Neural cell (in vitro differentiated cells): ENCODE measurements at regions not wholly inside any gene's neighbourhood (a gene's known extent, or its start where the extent isn't known, plus 50 kb on each side); places are given as distances from the start of the nearest gene placed in this dataset.

ENCODE experiments used
- CTCF ChIP-seq: fragments of 450-650 bp; IDR thresholded peaks from 2 replicates; pipeline ENCODE4 v1.5.1; 2014; ENCODE audit warnings: antibody characterized with exemption, mild to moderate bottlenecking, moderate library complexity; ENCODE audit not compliant: poor library complexity, severe bottlenecking
- EZH2 ChIP-seq: fragments of 200-600, 300-800 bp; shearing (Covaris generic), sonication (generic); IDR thresholded peaks from 2 replicates; pipeline ENCODE4 v1.6.1; 2014; ENCODE audit warnings: antibody characterized with exemption, low read length, borderline replicate concordance, mild to moderate bottlenecking; ENCODE audit not compliant: insufficient read depth, poor library complexity, severe bottlenecking
- MXI1 ChIP-seq: fragments of 450-650 bp; conservative IDR thresholded peaks from 2 replicates; pipeline ENCODE4 v1.6.1; 2014; ENCODE audit warnings: antibody characterized with exemption, mild to moderate bottlenecking; ENCODE audit not compliant: poor library complexity, severe bottlenecking
- POLR2AphosphoS5 ChIP-seq: IDR thresholded peaks from 2 replicates; pipeline ENCODE4 v1.6.1; 2012
- RAD21 ChIP-seq: fragments of 450-650 bp; conservative IDR thresholded peaks from 2 replicates; pipeline ENCODE4 v1.6.1; 2014; ENCODE audit warnings: antibody characterized with exemption, mild to moderate bottlenecking, moderate library complexity
- REST ChIP-seq: IDR thresholded peaks from 2 replicates; pipeline ENCODE4 v1.6.1; 2012; ENCODE audit warnings: borderline replicate concordance
- SMC3 ChIP-seq: fragments of 450-650 bp; conservative IDR thresholded peaks from 2 replicates; pipeline ENCODE4 v1.6.1; 2014; ENCODE audit warnings: antibody characterized with exemption, mild to moderate bottlenecking, moderate library complexity; ENCODE audit not compliant: poor library complexity
- TAF1 ChIP-seq: IDR thresholded peaks from 2 replicates; pipeline ENCODE4 v1.6.1; 2012; ENCODE audit warnings: low read depth

GRCh38 chr6:76790045-76790796 lies 673.1 kb downstream of the HTR1B start:
- TF ChIP-seq CTCF: no peak
- TF ChIP-seq REST: no peak
- no peak for TF ChIP-seq SMC3
- no peak for TF ChIP-seq POLR2AphosphoS5
- TF ChIP-seq TAF1: no peak
- TF ChIP-seq EZH2: no peak
- no peak for TF ChIP-seq RAD21
- no peak for TF ChIP-seq MXI1
